OCI-LY7 (cell line): ENCODE measurements at regions not wholly inside any gene's neighbourhood (a gene's known extent, or its start where the extent isn't known, plus 50 kb on each side); places are given as distances from the start of the nearest gene placed in this dataset.

Source experiments
- BruUV-seq: library from RNA; stranded (reverse); fragments of 400-500 nt; replicated peaks from 2 replicates; lab custom pipeline; 2021; lab: Mats Ljungman, UMichigan
- CTCF ChIA-PET: fragments of 300-600 bp; sonication (Branson Sonifier 250); formaldehyde crosslinking; loops from one replicate; lab custom pipeline; 2022; ENCODE audit warnings: antibody characterized with exemption; ENCODE audit not compliant: unreplicated experiment; lab: Charles Lee
- POLR2A ChIA-PET: fragments of 300-600 bp; sonication (Branson Sonifier 250); formaldehyde crosslinking; loops from one replicate; lab custom pipeline; 2022; ENCODE audit warnings: antibody characterized with exemption; lab: Charles Lee
- DNase-seq: peaks from one replicate; pipeline ENCODE4 v3.0.0-alpha.2; 2015; ENCODE audit warnings: low spot score
- H2AFZ ChIP-seq: fragments of 200-600 bp; sonication (generic), shearing (Covaris generic); 2 replicates; pipeline ENCODE4 v1.6.1; 2014; ENCODE audit warnings: mild to moderate bottlenecking, antibody characterized with exemption, low read length, moderate library complexity
- H3K27ac ChIP-seq: fragments of 200-600 bp; sonication (generic); 2 replicates; pipeline ENCODE4 v1.5.1; 2014; ENCODE audit warnings: mixed run types, low read depth, mild to moderate bottlenecking, moderate library complexity, low read length, inconsistent platforms; ENCODE audit not compliant: poor library complexity, severe bottlenecking
- H3K36me3 ChIP-seq: fragments of 200-600 bp; sonication (generic); 2 replicates; pipeline ENCODE4 v1.6.1; 2014; ENCODE audit warnings: mild to moderate bottlenecking, antibody characterized with exemption, low read length, moderate library complexity, mixed read lengths; ENCODE audit not compliant: insufficient read depth
- H3K4me1 ChIP-seq: fragments of 200-600 bp; sonication (generic); 2 replicates; pipeline ENCODE4 v1.5.1; 2014; ENCODE audit warnings: mild to moderate bottlenecking, low read length; ENCODE audit not compliant: insufficient read depth, poor library complexity, severe bottlenecking
- H3K4me2 ChIP-seq: fragments of 200-600 bp; sonication (generic); 2 replicates; pipeline ENCODE4 v1.6.1; 2014; ENCODE audit warnings: mild to moderate bottlenecking, low read length
- H3K4me3 ChIP-seq: fragments of 200-600 bp; sonication (generic); 2 replicates; pipeline ENCODE4 v1.5.1; 2014; ENCODE audit warnings: mild to moderate bottlenecking, low read depth, low read length; ENCODE audit not compliant: poor library complexity, severe bottlenecking
- H3K79me2 ChIP-seq: fragments of 200-600 bp; sonication (generic); 2 replicates; pipeline ENCODE4 v1.6.1; 2016; ENCODE audit warnings: low read depth, mild to moderate bottlenecking, low read length, moderate library complexity, mixed read lengths; ENCODE audit not compliant: insufficient read depth
- H3K9me2 ChIP-seq: fragments of 200-600 bp; sonication (generic); 2 replicates; pipeline ENCODE4 v1.6.1; 2016; ENCODE audit warnings: mild to moderate bottlenecking, low read length, mixed read lengths; ENCODE audit not compliant: insufficient read depth
- H3K9me3 ChIP-seq: fragments of 200-600 bp; sonication (generic); 2 replicates; pipeline ENCODE4 v1.6.1; 2014; ENCODE audit warnings: mild to moderate bottlenecking, mixed run types, low read length, mixed read lengths
- H4K20me1 ChIP-seq: fragments of 200-600 bp; sonication (generic); 2 replicates; pipeline ENCODE4 v1.6.1; 2014; ENCODE audit warnings: mild to moderate bottlenecking, antibody characterized with exemption, low read length, moderate library complexity, mixed read lengths; ENCODE audit not compliant: insufficient read depth
- EZH2phosphoT487 ChIP-seq: fragments of 200-600 bp; sonication (generic); IDR thresholded peaks from 2 replicates; pipeline ENCODE4 v1.6.1; 2018; ENCODE audit warnings: low read depth, borderline replicate concordance, mild to moderate bottlenecking, mixed run types, antibody characterized with exemption, low read length, moderate library complexity, mixed read lengths
- intact Hi-C: fragments of 100-400 bp; cut with micrococcal nuclease; formaldehyde crosslinking; loops from one replicate; pipeline ENCODE4 v1.10.0; 2022; ENCODE audit not compliant: unreplicated experiment
- TF ChIP-seq, protein P1 (sequence below): fragments of 200-600 bp; sonication (generic); conservative IDR thresholded peaks from 2 replicates; pipeline ENCODE4 v1.5.1; 2014; ENCODE audit warnings: mild to moderate bottlenecking, antibody characterized with exemption, low read length, moderate library complexity, mixed read lengths

DNA sequence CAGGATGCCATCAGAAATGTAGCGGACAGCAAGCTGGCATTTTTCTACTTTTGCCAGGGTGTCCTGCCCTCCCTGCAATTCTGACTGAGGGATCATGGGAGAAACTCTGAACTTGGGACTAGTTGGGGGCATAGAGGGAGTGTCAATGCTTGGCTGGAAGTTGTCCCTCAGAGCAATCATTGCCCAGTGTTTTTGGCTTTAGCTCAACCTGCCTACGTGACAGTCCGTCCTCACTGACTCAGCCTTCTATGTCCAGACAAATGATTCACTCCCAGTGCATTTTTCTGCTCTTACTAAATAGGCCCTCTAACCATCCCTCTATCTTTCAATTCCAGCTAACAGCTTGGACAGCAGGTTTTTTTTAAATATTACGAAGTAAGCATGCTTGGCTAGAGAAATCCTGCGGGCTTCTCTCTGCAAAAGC lies 627.4 kb downstream of the TLR4 start:
- Histone ChIP-seq H3K27ac (no peak overlapping the region), H3K9me3 (no peaks in the 10 kb centered on the region), H3K79me2 (no peaks in the 10 kb centered on the region), H4K20me1 (no peaks in the 10 kb centered on the region), H3K9me2 (no peaks in the 10 kb centered on the region), H3K36me3 (no peaks in the 10 kb centered on the region), H3K4me3 (no peak overlapping the region), H3K4me1 (no peaks in the 10 kb centered on the region), H2AFZ (no peak overlapping the region), H3K4me2 (no peak overlapping the region)
- no TSS peak for BruUV-seq
- DNase-seq = no peak
- intact Hi-C loops = no loop called here
- TF ChIP-seq EZH2phosphoT487 = no peak
- TF ChIP-seq, protein P1, sequence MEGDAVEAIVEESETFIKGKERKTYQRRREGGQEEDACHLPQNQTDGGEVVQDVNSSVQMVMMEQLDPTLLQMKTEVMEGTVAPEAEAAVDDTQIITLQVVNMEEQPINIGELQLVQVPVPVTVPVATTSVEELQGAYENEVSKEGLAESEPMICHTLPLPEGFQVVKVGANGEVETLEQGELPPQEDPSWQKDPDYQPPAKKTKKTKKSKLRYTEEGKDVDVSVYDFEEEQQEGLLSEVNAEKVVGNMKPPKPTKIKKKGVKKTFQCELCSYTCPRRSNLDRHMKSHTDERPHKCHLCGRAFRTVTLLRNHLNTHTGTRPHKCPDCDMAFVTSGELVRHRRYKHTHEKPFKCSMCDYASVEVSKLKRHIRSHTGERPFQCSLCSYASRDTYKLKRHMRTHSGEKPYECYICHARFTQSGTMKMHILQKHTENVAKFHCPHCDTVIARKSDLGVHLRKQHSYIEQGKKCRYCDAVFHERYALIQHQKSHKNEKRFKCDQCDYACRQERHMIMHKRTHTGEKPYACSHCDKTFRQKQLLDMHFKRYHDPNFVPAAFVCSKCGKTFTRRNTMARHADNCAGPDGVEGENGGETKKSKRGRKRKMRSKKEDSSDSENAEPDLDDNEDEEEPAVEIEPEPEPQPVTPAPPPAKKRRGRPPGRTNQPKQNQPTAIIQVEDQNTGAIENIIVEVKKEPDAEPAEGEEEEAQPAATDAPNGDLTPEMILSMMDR = no peak
- ChIA-PET CTCF (no interaction called here), POLR2A (interaction anchor here (0.9 kb wide), 1 partner anchor 9 kb away, joined by 5 read pairs; no protein-coding TSS in a partner anchor)

DNA sequence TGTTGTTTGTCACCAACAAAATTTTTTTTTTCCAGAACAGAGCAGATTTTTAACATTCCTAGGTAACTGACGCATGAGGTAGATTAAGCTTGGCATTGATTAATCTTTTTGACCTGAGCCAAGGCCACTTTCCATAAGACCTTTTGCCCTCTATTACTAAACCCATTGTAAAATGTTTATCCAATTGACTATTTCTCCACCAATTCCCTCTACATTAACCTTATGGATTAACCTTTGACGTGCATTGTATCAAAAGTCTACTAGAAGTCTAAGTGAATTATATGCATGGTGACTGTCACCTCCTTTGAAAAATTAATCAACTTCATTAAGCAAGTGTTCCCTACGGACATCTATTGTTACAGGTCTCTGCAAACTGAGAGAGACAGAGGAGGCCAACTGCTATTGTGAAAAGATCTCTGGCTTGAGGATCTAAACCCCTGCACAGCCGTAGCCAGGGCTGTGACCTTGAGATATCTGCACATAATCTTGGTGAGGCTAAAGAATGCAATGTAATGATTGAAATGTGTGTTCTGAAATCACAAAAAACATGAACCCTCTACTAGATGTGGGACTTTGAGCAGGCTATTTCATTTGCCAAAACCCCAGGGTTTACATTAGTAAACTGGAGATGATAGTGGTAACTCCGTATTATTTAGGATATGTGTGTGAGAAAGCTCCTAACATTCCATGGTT lies 632.2 kb downstream of the TLR4 start:
- ChIA-PET CTCF (no interaction called here), POLR2A (no interaction called here)
- H3K36me3 ChIP-seq = no peaks in the 10 kb centered on the region
- BruUV-seq = no TSS peak
- no peak for DNase-seq
- no peak overlapping the region for H3K27ac ChIP-seq
- no peaks in the 10 kb centered on the region for H3K9me2 ChIP-seq
- H3K9me3 ChIP-seq = no peaks in the 10 kb centered on the region
- H3K4me2 ChIP-seq = no peak overlapping the region
- no peaks in the 10 kb centered on the region for H3K79me2 ChIP-seq
- H4K20me1 ChIP-seq = no peaks in the 10 kb centered on the region
- no peak overlapping the region for H3K4me3 ChIP-seq
- no peak for TF ChIP-seq EZH2phosphoT487
- TF ChIP-seq, protein P1 = no peak
- H2AFZ ChIP-seq = no peak overlapping the region
- no peaks in the 10 kb centered on the region for H3K4me1 ChIP-seq
- intact Hi-C loops = no loop called here

DNA sequence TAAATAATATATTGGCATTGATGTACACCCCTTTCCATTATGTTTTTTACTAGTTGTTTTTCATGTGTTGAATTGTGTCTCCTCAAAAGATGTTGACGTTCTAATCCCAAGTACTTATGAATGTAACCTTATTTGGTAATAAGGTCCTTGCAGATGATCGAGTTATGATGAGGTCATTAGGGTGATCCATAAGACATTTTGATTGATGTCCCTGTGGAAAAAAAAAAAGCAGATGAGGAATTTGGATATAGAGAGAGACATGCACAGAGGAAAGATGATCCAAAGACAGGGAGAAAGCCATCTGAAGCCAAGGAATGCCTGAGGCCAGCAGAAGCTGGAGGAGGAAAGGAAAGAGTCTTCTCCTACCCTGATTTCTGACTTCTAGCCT lies 632.7 kb downstream of the TLR4 start:
- Histone ChIP-seq H3K27ac (no peak overlapping the region), H3K36me3 (no peaks in the 10 kb centered on the region), H4K20me1 (no peaks in the 10 kb centered on the region), H3K4me3 (no peak overlapping the region), H3K9me3 (no peaks in the 10 kb centered on the region), H3K9me2 (no peaks in the 10 kb centered on the region), H2AFZ (no peak overlapping the region), H3K79me2 (no peaks in the 10 kb centered on the region), H3K4me2 (no peak overlapping the region), H3K4me1 (no peaks in the 10 kb centered on the region)
- CTCF ChIA-PET = no interaction called here
- POLR2A ChIA-PET = no interaction called here
- no peak for DNase-seq
- no peak for TF ChIP-seq EZH2phosphoT487
- TF ChIP-seq, protein P1 = no peak
- intact Hi-C loops = no loop called here
- BruUV-seq = no TSS peak
